ENCODE measurements at regions not wholly inside any gene's neighbourhood (a gene's known extent, or its start where the extent isn't known, plus 50 kb on each side); places are given as distances from the start of the nearest gene placed in this dataset.

GRCh38 chr3:95789111-95789510, 1025.3 kb upstream of the EPHA6 start:
- WGBS, 2 donors (ENCODE audit: extremely low coverage in 2 of 2, insufficient read length in 2 of 2, insufficient replicate concordance in 1 of 2) = no CpG with 5 or more reads among the region's 1 CpG
- Histone ChIP-seq H3K9me3 (replicated peaks in 1 of 2; ENCODE audit: control insufficient read depth in 2 of 2, insufficient read depth in 1 of 2, low read depth in 1 of 2, low read length in 2 of 2) (no peaks in the 10 kb centered on the region), H2BK15ac (ENCODE audit: low read length) (no peak overlapping the region)

GRCh38 chr3:95797081-95797480, 1017.3 kb upstream of the EPHA6 start:
- H3K36me3 ChIP-seq (replicated peaks in 1 of 2; ENCODE audit: control insufficient read depth in 2 of 2, insufficient read depth in 2 of 2, low read length in 2 of 2) = no peaks in the 10 kb centered on the region
- H3K27me3 ChIP-seq (ENCODE audit: control insufficient read depth in 3 of 3, insufficient read depth in 3 of 3, low read depth in 1 of 3, low read length in 3 of 3) = no peaks in the 10 kb centered on the region
- H3K18ac ChIP-seq (ENCODE audit: low read length) = no peak overlapping the region
- no peak overlapping the region for H3K23ac ChIP-seq (ENCODE audit: low read depth, low read length, poor library complexity)
- no peak overlapping the region for H2BK12ac ChIP-seq (ENCODE audit: low read length)
- no peaks in the 10 kb centered on the region for H3K4me1 ChIP-seq (ENCODE audit: control insufficient read depth in 2 of 2, insufficient read depth in 1 of 2, low read depth in 1 of 2, low read length in 2 of 2)
- H4K91ac ChIP-seq (ENCODE audit: low read depth, low read length, poor library complexity) = no peak overlapping the region
- no peak for DNase-seq (ENCODE audit: low spot score)
- no peak overlapping the region for H2BK15ac ChIP-seq (ENCODE audit: low read length)
- H2BK5ac ChIP-seq (ENCODE audit: low read length) = no peak overlapping the region
- no peak overlapping the region for H4K8ac ChIP-seq (ENCODE audit: low read depth, low read length)
- H3K9ac ChIP-seq (ENCODE audit: low read depth, low read length, poor library complexity) = no peak overlapping the region
- no peaks in the 10 kb centered on the region for H3K79me1 ChIP-seq (ENCODE audit: low read depth, low read length)
- no peak overlapping the region for H3K4me3 ChIP-seq (ENCODE audit: low read length in 2 of 2)
- H2AK5ac ChIP-seq (ENCODE audit: low read depth, low read length) = no peak overlapping the region
- H3K4ac ChIP-seq (ENCODE audit: low read length) = no peak overlapping the region
- no peak overlapping the region for H2BK120ac ChIP-seq (ENCODE audit: low read depth, low read length)
- no peaks in the 10 kb centered on the region for H3K9me3 ChIP-seq (replicated peaks in 1 of 2; ENCODE audit: control insufficient read depth in 2 of 2, insufficient read depth in 1 of 2, low read depth in 1 of 2, low read length in 2 of 2)
- no peak overlapping the region for H3K4me2 ChIP-seq (ENCODE audit: insufficient read depth, low read length, poor library complexity, severe bottlenecking)
- H2AFZ ChIP-seq (ENCODE audit: low read length) = no peak overlapping the region
- no peak overlapping the region for H3K27ac ChIP-seq (replicated peaks; ENCODE audit: low read length)
- no CpG with 5 or more reads among the region's 3 CpGs for WGBS, 2 donors (ENCODE audit: extremely low coverage in 2 of 2, insufficient read length in 2 of 2, insufficient replicate concordance in 1 of 2)
- H3K14ac ChIP-seq (ENCODE audit: low read length) = no peak overlapping the region

More at GRCh38 chr3:95789111-95789510, 1025.3 kb upstream of the EPHA6 start:
- Histone ChIP-seq H3K79me1 (ENCODE audit: low read depth, low read length) (no peaks in the 10 kb centered on the region), H3K27ac (replicated peaks; ENCODE audit: low read length) (no peak overlapping the region), H2AFZ (ENCODE audit: low read length) (no peak overlapping the region), H2BK12ac (ENCODE audit: low read length) (no peak overlapping the region), H3K27me3 (ENCODE audit: control insufficient read depth in 3 of 3, insufficient read depth in 3 of 3, low read depth in 1 of 3, low read length in 3 of 3) (no peaks in the 10 kb centered on the region), H2BK120ac (ENCODE audit: low read depth, low read length) (no peak overlapping the region), H4K91ac (ENCODE audit: low read depth, low read length, poor library complexity) (no peak overlapping the region), H3K23ac (ENCODE audit: low read depth, low read length, poor library complexity) (no peak overlapping the region), H2AK5ac (ENCODE audit: low read depth, low read length) (no peak overlapping the region), H3K36me3 (replicated peaks in 1 of 2; ENCODE audit: control insufficient read depth in 2 of 2, insufficient read depth in 2 of 2, low read length in 2 of 2) (no peaks in the 10 kb centered on the region), H3K4me3 (ENCODE audit: low read length in 2 of 2) (no peak overlapping the region), H3K14ac (ENCODE audit: low read length) (no peak overlapping the region), H4K8ac (ENCODE audit: low read depth, low read length) (no peak overlapping the region), H3K9ac (ENCODE audit: low read depth, low read length, poor library complexity) (no peak overlapping the region), H3K4ac (ENCODE audit: low read length) (no peak overlapping the region), H3K4me2 (ENCODE audit: insufficient read depth, low read length, poor library complexity, severe bottlenecking) (no peak overlapping the region), H3K4me1 (ENCODE audit: control insufficient read depth in 2 of 2, insufficient read depth in 1 of 2, low read depth in 1 of 2, low read length in 2 of 2) (no peaks in the 10 kb centered on the region), H2BK5ac (ENCODE audit: low read length) (no peak overlapping the region), H3K18ac (ENCODE audit: low read length) (no peak overlapping the region)
- no peak for DNase-seq (ENCODE audit: low spot score)

GRCh38 chr3:95798628-95799027, 1015.8 kb upstream of the EPHA6 start:
- no CpG with 5 or more reads among the region's 1 CpG for WGBS, 2 donors (ENCODE audit: extremely low coverage in 2 of 2, insufficient read length in 2 of 2, insufficient replicate concordance in 1 of 2)
- Histone ChIP-seq H3K9ac (ENCODE audit: low read depth, low read length, poor library complexity) (no peak overlapping the region), H2AFZ (ENCODE audit: low read length) (no peak overlapping the region), H2BK12ac (ENCODE audit: low read length) (no peak overlapping the region), H3K4me3 (ENCODE audit: low read length in 2 of 2) (no peak overlapping the region), H2BK120ac (ENCODE audit: low read depth, low read length) (no peak overlapping the region), H3K23ac (ENCODE audit: low read depth, low read length, poor library complexity) (no peak overlapping the region), H3K14ac (ENCODE audit: low read length) (no peak overlapping the region), H3K4me2 (ENCODE audit: insufficient read depth, low read length, poor library complexity, severe bottlenecking) (no peak overlapping the region), H2BK15ac (ENCODE audit: low read length) (no peak overlapping the region), H4K91ac (ENCODE audit: low read depth, low read length, poor library complexity) (no peak overlapping the region), H3K27ac (replicated peaks; ENCODE audit: low read length) (no peak overlapping the region), H3K18ac (ENCODE audit: low read length) (no peak overlapping the region), H3K79me1 (ENCODE audit: low read depth, low read length) (no peaks in the 10 kb centered on the region), H4K8ac (ENCODE audit: low read depth, low read length) (no peak overlapping the region), H3K36me3 (replicated peaks in 1 of 2; ENCODE audit: control insufficient read depth in 2 of 2, insufficient read depth in 2 of 2, low read length in 2 of 2) (no peaks in the 10 kb centered on the region), H2BK5ac (ENCODE audit: low read length) (no peak overlapping the region), H3K9me3 (replicated peaks in 1 of 2; ENCODE audit: control insufficient read depth in 2 of 2, insufficient read depth in 1 of 2, low read depth in 1 of 2, low read length in 2 of 2) (no peaks in the 10 kb centered on the region), H3K4me1 (ENCODE audit: control insufficient read depth in 2 of 2, insufficient read depth in 1 of 2, low read depth in 1 of 2, low read length in 2 of 2) (no peaks in the 10 kb centered on the region), H3K27me3 (ENCODE audit: control insufficient read depth in 3 of 3, insufficient read depth in 3 of 3, low read depth in 1 of 3, low read length in 3 of 3) (no peaks in the 10 kb centered on the region), H2AK5ac (ENCODE audit: low read depth, low read length) (no peak overlapping the region), H3K4ac (ENCODE audit: low read length) (no peak overlapping the region)
- no peak for DNase-seq (ENCODE audit: low spot score)

- Histone ChIP-seq H3K4me2 (ENCODE audit: insufficient read depth, low read length, poor library complexity, severe bottlenecking) (no peak overlapping the region), H3K4me1 (ENCODE audit: control insufficient read depth in 2 of 2, insufficient read depth in 1 of 2, low read depth in 1 of 2, low read length in 2 of 2) (peaks cover 0 to 2% of the 10 kb centered on the region in 2 donors), H3K14ac (ENCODE audit: low read length) (no peak overlapping the region), H3K18ac (ENCODE audit: low read length) (no peak overlapping the region), H2AFZ (ENCODE audit: low read length) (no peak overlapping the region), H2BK12ac (ENCODE audit: low read length) (no peak overlapping the region), H3K4ac (ENCODE audit: low read length) (no peak overlapping the region), H2AK5ac (ENCODE audit: low read depth, low read length) (no peak overlapping the region), H3K9me3 (replicated peaks in 1 of 2; ENCODE audit: control insufficient read depth in 2 of 2, insufficient read depth in 1 of 2, low read depth in 1 of 2, low read length in 2 of 2) (no peaks in the 10 kb centered on the region), H3K79me1 (ENCODE audit: low read depth, low read length) (no peaks in the 10 kb centered on the region), H3K23ac (ENCODE audit: low read depth, low read length, poor library complexity) (no peak overlapping the region), H3K9ac (ENCODE audit: low read depth, low read length, poor library complexity) (no peak overlapping the region), H3K27me3 (ENCODE audit: control insufficient read depth in 3 of 3, insufficient read depth in 3 of 3, low read depth in 1 of 3, low read length in 3 of 3) (peaks cover 0 to 5% (median 0%) of the 10 kb centered on the region in 3 experiments), H2BK5ac (ENCODE audit: low read length) (no peak overlapping the region), H4K91ac (ENCODE audit: low read depth, low read length, poor library complexity) (no peak overlapping the region), H2BK15ac (ENCODE audit: low read length) (no peak overlapping the region), H3K27ac (replicated peaks; ENCODE audit: low read length) (no peak overlapping the region), H3K36me3 (replicated peaks in 1 of 2; ENCODE audit: control insufficient read depth in 2 of 2, insufficient read depth in 2 of 2, low read length in 2 of 2) (no peaks in the 10 kb centered on the region), H3K4me3 (ENCODE audit: low read length in 2 of 2) (no peak overlapping the region), H4K8ac (ENCODE audit: low read depth, low read length) (no peak overlapping the region), H2BK120ac (ENCODE audit: low read depth, low read length) (no peak overlapping the region)
- WGBS, 2 donors (ENCODE audit: extremely low coverage in 2 of 2, insufficient read length in 2 of 2, insufficient replicate concordance in 1 of 2) = no CpG with 5 or more reads among the region's 1 CpG
- DNase-seq (ENCODE audit: low spot score) = no peak
These were observed 1003.9 kb upstream of the EPHA6 start for GRCh38 chr3:95810462-95810861.

Data from neuronal stem cell (in vitro differentiated cells).